Progenitor cell of endocrine pancreas (in vitro differentiated cells): ENCODE measurements at regions not wholly inside any gene's neighbourhood (a gene's known extent, or its start where the extent isn't known, plus 50 kb on each side); places are given as distances from the start of the nearest gene placed in this dataset.

Experiments used
- DNase-seq: peaks from one replicate; pipeline ENCODE4 v3.0.0; 2021; ENCODE audit warnings: low spot score; ENCODE audit not compliant: unreplicated experiment
- H3K27ac Mint-ChIP-seq: 2 replicates; pipeline ENCODE4 v1.8.0; 2021; ENCODE audit warnings: mild to moderate bottlenecking, moderate library complexity, mixed read lengths
- H3K27me3 Mint-ChIP-seq: 2 replicates; pipeline ENCODE4 v1.8.0; 2021; ENCODE audit warnings: mixed read lengths
- H3K36me3 Mint-ChIP-seq: 2 replicates; pipeline ENCODE4 v1.8.0; 2022; ENCODE audit warnings: mixed read lengths; ENCODE audit not compliant: insufficient read depth
- H3K4me1 Mint-ChIP-seq: 2 replicates; pipeline ENCODE4 v1.8.0; 2021; ENCODE audit warnings: low read depth, mixed read lengths
- H3K4me3 Mint-ChIP-seq: 2 replicates; pipeline ENCODE4 v1.8.0; 2021; ENCODE audit warnings: low read depth, mild to moderate bottlenecking, moderate library complexity, mixed read lengths
- H3K9me3 Mint-ChIP-seq: 2 replicates; pipeline ENCODE4 v1.8.0; 2021; ENCODE audit warnings: low read depth, mixed read lengths
- TF ChIP-seq, protein P1 (sequence below): fragments of 200-600 bp; sonication (generic); IDR thresholded peaks from one replicate; pipeline ENCODE4 v1.5.0; 2021; ENCODE audit warnings: antibody characterized with exemption, mild to moderate bottlenecking; ENCODE audit not compliant: unreplicated experiment

DNA sequence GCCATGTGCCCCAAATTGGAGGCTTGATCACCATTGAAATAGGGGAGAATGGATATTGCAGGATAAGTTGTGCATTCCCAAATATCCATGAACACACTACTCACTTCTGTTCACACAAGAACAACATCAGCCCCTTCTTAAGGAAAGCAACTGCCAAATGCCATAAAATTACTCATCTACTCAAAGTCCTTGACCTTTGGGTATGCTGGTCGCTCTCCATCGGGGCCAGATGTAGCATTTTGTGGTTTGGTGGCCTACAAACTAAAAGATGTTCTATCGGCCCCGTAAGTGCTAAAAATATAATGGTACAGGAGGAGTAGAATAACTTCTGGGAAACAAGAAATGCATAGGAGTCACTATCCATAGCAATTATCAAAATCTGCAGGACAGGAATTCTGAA lies 362.6 kb downstream of the AEBP2 start:
- H3K27ac Mint-ChIP-seq: no peak overlapping the region
- H3K36me3 Mint-ChIP-seq: no peaks in the 10 kb centered on the region
- TF ChIP-seq, protein P1, sequence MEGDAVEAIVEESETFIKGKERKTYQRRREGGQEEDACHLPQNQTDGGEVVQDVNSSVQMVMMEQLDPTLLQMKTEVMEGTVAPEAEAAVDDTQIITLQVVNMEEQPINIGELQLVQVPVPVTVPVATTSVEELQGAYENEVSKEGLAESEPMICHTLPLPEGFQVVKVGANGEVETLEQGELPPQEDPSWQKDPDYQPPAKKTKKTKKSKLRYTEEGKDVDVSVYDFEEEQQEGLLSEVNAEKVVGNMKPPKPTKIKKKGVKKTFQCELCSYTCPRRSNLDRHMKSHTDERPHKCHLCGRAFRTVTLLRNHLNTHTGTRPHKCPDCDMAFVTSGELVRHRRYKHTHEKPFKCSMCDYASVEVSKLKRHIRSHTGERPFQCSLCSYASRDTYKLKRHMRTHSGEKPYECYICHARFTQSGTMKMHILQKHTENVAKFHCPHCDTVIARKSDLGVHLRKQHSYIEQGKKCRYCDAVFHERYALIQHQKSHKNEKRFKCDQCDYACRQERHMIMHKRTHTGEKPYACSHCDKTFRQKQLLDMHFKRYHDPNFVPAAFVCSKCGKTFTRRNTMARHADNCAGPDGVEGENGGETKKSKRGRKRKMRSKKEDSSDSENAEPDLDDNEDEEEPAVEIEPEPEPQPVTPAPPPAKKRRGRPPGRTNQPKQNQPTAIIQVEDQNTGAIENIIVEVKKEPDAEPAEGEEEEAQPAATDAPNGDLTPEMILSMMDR: no peak
- H3K9me3 Mint-ChIP-seq: peaks cover 11% of the 10 kb centered on the region
- H3K4me3 Mint-ChIP-seq: no peak overlapping the region
- no peaks in the 10 kb centered on the region for H3K27me3 Mint-ChIP-seq
- H3K4me1 Mint-ChIP-seq: peaks cover 3% of the 10 kb centered on the region
- no peak for DNase-seq

DNA sequence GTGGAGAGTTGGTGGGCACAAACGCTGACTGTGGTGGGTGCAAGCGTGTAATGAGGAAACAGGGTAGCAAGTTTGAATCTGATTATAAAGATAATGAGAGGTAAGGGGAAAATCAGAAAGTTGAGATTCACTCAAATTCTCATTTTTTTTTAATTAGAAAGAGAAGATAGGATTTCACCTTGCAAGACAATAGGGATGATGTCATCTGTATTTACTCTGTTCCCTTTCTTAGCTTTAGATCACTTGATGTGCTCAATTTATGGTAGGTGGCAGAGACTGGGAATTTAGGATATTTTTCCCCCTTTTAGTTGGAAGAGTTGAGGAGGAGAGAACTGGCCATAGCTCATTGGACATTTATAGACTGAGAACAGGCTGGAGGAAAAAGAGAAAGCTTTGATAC lies 363.6 kb downstream of the AEBP2 start:
- TF ChIP-seq, protein P1: no peak
- Mint-ChIP-seq H3K4me3 (no peak overlapping the region), H3K27me3 (no peaks in the 10 kb centered on the region), H3K36me3 (no peaks in the 10 kb centered on the region), H3K4me1 (peaks cover 3% of the 10 kb centered on the region), H3K27ac (no peak overlapping the region), H3K9me3 (peaks cover 11% of the 10 kb centered on the region)
- no peak for DNase-seq

DNA sequence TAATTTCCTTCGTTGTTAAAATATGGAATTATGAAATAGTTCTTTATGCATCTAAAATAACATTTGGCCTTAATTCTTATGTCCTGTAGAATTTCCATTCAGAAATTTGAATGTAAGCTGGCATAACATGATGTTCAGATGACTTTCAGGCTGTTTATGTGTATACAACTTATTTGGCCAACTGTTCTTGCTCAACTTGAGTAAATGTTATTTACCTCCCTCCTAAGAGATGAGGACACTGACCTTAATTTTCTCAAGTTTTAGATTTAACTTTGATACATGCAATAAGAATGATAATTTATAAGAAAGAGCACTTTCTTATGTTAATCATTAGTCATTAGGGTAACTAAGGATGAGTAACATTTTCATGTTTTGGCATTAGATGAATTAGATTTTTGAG lies 365.4 kb downstream of the AEBP2 start:
- Mint-ChIP-seq H3K9me3 (peaks cover 18% of the 10 kb centered on the region), H3K27me3 (no peaks in the 10 kb centered on the region), H3K27ac (no peak overlapping the region), H3K4me1 (peaks cover 3% of the 10 kb centered on the region), H3K4me3 (no peak overlapping the region), H3K36me3 (peaks cover under 1% of the 10 kb centered on the region)
- no peak for DNase-seq
- TF ChIP-seq, protein P1: no peak

DNA sequence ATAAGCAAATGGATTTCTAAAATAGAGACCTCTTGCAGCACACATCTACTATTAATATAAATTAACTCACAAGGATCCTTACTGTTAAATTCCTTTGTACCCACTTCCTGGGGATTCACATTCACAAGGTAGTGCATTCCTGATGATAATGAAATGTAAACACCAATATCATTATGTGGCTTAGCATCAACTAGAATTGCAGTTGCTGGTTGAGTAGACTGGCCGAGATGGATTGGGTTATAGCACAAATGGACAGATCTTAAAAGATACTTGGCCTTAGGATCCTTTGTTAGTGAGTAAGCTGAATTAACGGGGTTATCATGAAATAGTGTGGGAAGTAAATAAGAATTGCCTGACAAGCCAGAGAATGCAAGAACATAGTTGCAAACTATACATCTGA lies 369.1 kb downstream of the AEBP2 start:
- H3K4me3 Mint-ChIP-seq: no peak overlapping the region
- H3K27me3 Mint-ChIP-seq: no peaks in the 10 kb centered on the region
- peaks cover 18% of the 10 kb centered on the region for H3K9me3 Mint-ChIP-seq
- TF ChIP-seq, protein P1: no peak
- DNase-seq: no peak
- H3K27ac Mint-ChIP-seq: no peak overlapping the region
- no peaks in the 10 kb centered on the region for H3K4me1 Mint-ChIP-seq
- peaks cover 2% of the 10 kb centered on the region for H3K36me3 Mint-ChIP-seq

DNA sequence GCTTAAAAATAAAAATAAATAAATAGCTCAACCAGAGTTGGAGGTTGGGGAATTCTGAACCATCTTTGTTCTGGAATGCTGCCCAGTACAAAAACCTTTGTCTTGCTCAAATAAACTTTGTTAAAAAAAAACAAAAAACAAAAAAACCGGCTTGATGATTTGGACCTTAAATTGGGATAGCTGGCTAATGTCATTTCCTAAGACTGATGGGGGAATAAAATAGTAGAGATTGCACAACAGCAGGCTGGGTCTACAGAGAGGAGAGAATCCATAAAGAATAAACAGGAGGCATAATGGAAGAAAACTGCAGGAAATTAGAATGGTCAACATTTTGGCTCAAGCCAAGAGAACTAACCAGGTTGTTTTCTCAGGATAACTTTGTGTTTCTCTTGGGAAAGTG lies 370.9 kb downstream of the AEBP2 start:
- H3K36me3 Mint-ChIP-seq: peaks cover 2% of the 10 kb centered on the region
- peaks cover 24% of the 10 kb centered on the region for H3K9me3 Mint-ChIP-seq
- H3K27me3 Mint-ChIP-seq: no peaks in the 10 kb centered on the region
- no peak overlapping the region for H3K4me3 Mint-ChIP-seq
- TF ChIP-seq, protein P1: no peak
- no peaks in the 10 kb centered on the region for H3K4me1 Mint-ChIP-seq
- DNase-seq: no peak
- H3K27ac Mint-ChIP-seq: no peak overlapping the region
